ENCODE measurements at regions not wholly inside any gene's neighbourhood (a gene's known extent, or its start where the extent isn't known, plus 50 kb on each side); places are given as distances from the start of the nearest gene placed in this dataset.

- 94 to 95% methylated on average over 2 to 4 of the region's 4 CpGs for WGBS, 2 experiments (ENCODE audit: insufficient coverage in 1 of 2, insufficient read length in 1 of 2)
- no peak overlapping the region for H3K4me3 ChIP-seq (ENCODE audit: low read length)
- H3K9me3 Mint-ChIP-seq = no peaks in the 10 kb centered on the region
Observed at GRCh38 chr3:116961106-116961505, 251.5 kb downstream of the TUSC7 start.

DNA sequence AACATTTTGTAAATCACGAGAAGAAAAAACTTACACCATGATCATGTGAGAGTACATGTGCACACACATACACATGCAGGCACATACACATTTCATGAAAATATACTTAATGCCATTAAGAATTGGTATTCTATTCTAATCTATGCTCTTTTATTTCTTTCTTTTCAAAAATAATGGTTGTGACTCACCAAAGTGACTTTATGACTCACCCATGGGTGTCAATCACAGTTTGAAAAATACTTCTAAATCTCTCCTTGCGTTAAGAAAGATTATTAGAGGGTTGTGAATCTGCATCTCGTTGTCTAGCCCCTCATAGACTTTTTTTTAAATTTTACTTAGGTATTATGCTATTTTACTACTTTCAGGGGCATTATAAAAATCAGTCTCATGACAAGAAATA, 254.2 kb downstream of the TUSC7 start:
- TF ChIP-seq, protein P1, sequence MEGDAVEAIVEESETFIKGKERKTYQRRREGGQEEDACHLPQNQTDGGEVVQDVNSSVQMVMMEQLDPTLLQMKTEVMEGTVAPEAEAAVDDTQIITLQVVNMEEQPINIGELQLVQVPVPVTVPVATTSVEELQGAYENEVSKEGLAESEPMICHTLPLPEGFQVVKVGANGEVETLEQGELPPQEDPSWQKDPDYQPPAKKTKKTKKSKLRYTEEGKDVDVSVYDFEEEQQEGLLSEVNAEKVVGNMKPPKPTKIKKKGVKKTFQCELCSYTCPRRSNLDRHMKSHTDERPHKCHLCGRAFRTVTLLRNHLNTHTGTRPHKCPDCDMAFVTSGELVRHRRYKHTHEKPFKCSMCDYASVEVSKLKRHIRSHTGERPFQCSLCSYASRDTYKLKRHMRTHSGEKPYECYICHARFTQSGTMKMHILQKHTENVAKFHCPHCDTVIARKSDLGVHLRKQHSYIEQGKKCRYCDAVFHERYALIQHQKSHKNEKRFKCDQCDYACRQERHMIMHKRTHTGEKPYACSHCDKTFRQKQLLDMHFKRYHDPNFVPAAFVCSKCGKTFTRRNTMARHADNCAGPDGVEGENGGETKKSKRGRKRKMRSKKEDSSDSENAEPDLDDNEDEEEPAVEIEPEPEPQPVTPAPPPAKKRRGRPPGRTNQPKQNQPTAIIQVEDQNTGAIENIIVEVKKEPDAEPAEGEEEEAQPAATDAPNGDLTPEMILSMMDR (conservative IDR thresholded peaks at IDR 0.05) = no peak
- no peak overlapping the region for H3K9ac ChIP-seq (ENCODE audit: extremely low read depth, low read length, poor library complexity, severe bottlenecking)
- H3K36me3 ChIP-seq (ENCODE audit: control insufficient read depth, insufficient read depth, low read length) = no peaks in the 10 kb centered on the region
- no peaks in the 10 kb centered on the region for H3K27me3 Mint-ChIP-seq (ENCODE audit: insufficient read depth)
- H3K9me3 Mint-ChIP-seq = no peaks in the 10 kb centered on the region
- H3K4me3 ChIP-seq (ENCODE audit: low read length) = no peak overlapping the region
- WGBS, 2 experiments (ENCODE audit: insufficient coverage in 1 of 2, insufficient read length in 1 of 2) = 94% methylated on average over 3 of the region's 3 CpGs; no CpG with 5 or more reads in 1 of the 2 experiments
- no peaks in the 10 kb centered on the region for H3K4me1 Mint-ChIP-seq
- DNase-seq = no peak
- no peaks in the 10 kb centered on the region for H3K4me1 ChIP-seq (ENCODE audit: control insufficient read depth, insufficient read depth, low read length)
- no peak overlapping the region for H3K4me3 Mint-ChIP-seq
- H3K9me3 ChIP-seq (ENCODE audit: control insufficient read depth, low read length) = no peaks in the 10 kb centered on the region
- H3K27ac Mint-ChIP-seq = no peak overlapping the region
- H3K36me3 Mint-ChIP-seq (ENCODE audit: low read depth) = no peaks in the 10 kb centered on the region
- no peak overlapping the region for H3K27ac ChIP-seq (ENCODE audit: low read depth, low read length)
- no peaks in the 10 kb centered on the region for H3K27me3 ChIP-seq (ENCODE audit: control insufficient read depth, insufficient read depth, low read length, poor library complexity, severe bottlenecking)

More at GRCh38 chr3:116961106-116961505, 251.5 kb downstream of the TUSC7 start:
- Histone ChIP-seq H3K9me3 (ENCODE audit: control insufficient read depth, low read length) (no peaks in the 10 kb centered on the region), H3K9ac (ENCODE audit: extremely low read depth, low read length, poor library complexity, severe bottlenecking) (no peak overlapping the region), H3K36me3 (ENCODE audit: control insufficient read depth, insufficient read depth, low read length) (no peaks in the 10 kb centered on the region), H3K4me1 (ENCODE audit: control insufficient read depth, insufficient read depth, low read length) (no peaks in the 10 kb centered on the region), H3K27me3 (ENCODE audit: control insufficient read depth, insufficient read depth, low read length, poor library complexity, severe bottlenecking) (no peaks in the 10 kb centered on the region), H3K27ac (ENCODE audit: low read depth, low read length) (no peak overlapping the region)
- Mint-ChIP-seq H3K4me1 (peaks cover 3% of the 10 kb centered on the region), H3K36me3 (ENCODE audit: low read depth) (no peaks in the 10 kb centered on the region), H3K4me3 (no peak overlapping the region), H3K27ac (no peak overlapping the region), H3K27me3 (ENCODE audit: insufficient read depth) (no peaks in the 10 kb centered on the region)
- TF ChIP-seq, protein P1 (conservative IDR thresholded peaks at IDR 0.05) = no peak
- DNase-seq = no peak

- H3K27ac ChIP-seq (ENCODE audit: low read depth, low read length) = no peak overlapping the region
- no peaks in the 10 kb centered on the region for H3K4me1 Mint-ChIP-seq
- H3K9me3 Mint-ChIP-seq = no peaks in the 10 kb centered on the region
- no peaks in the 10 kb centered on the region for H3K27me3 Mint-ChIP-seq (ENCODE audit: insufficient read depth)
- H3K9ac ChIP-seq (ENCODE audit: extremely low read depth, low read length, poor library complexity, severe bottlenecking) = no peak overlapping the region
- H3K27me3 ChIP-seq (ENCODE audit: control insufficient read depth, insufficient read depth, low read length, poor library complexity, severe bottlenecking) = no peaks in the 10 kb centered on the region
- H3K36me3 Mint-ChIP-seq (ENCODE audit: low read depth) = no peaks in the 10 kb centered on the region
- TF ChIP-seq, protein P1 (conservative IDR thresholded peaks at IDR 0.05) = no peak
- no peak overlapping the region for H3K4me3 ChIP-seq (ENCODE audit: low read length)
- WGBS, 2 experiments (ENCODE audit: insufficient coverage in 1 of 2, insufficient read length in 1 of 2) = 97 to 100% methylated on average over 1 to 2 of the region's 2 CpGs
- no peaks in the 10 kb centered on the region for H3K36me3 ChIP-seq (ENCODE audit: control insufficient read depth, insufficient read depth, low read length)
- H3K4me3 Mint-ChIP-seq = no peak overlapping the region
- H3K9me3 ChIP-seq (ENCODE audit: control insufficient read depth, low read length) = no peaks in the 10 kb centered on the region
- H3K27ac Mint-ChIP-seq = no peak overlapping the region
- H3K4me1 ChIP-seq (ENCODE audit: control insufficient read depth, insufficient read depth, low read length) = no peaks in the 10 kb centered on the region
- DNase-seq = no peak
Observed at GRCh38 chr3:116966649-116967048, 257.1 kb downstream of the TUSC7 start.

Data from endodermal cell (in vitro differentiated cells).